ENCODE measurements at regions not wholly inside any gene's neighbourhood (a gene's known extent, or its start where the extent isn't known, plus 50 kb on each side); places are given as distances from the start of the nearest gene placed in this dataset.

DNA sequence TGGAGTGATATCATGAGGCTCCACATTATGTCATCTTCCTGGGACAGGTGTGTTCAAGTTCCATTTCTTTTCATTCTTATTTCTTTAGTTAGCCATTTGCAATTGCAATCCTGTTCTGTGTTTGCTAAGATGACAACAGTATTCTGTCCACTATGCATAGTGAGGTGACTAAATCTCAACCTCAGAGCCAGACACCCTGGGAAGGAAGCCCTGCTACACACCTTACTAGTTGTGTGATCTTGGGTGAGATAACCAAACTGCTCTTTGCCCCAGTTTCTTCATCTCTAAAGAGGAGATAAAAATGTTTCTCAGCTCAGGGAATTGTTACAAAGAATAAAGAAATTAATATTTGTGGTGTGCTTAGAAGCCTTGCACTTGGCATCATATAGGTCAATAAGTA, 215.1 kb upstream of the RPS23 start:
- H3K14ac ChIP-seq (ENCODE audit: low read length): no peak overlapping the region
- no peak overlapping the region for H3K27ac ChIP-seq (ENCODE audit: low read depth, low read length)
- H3K9me3 ChIP-seq (ENCODE audit: insufficient read depth, low read depth, low read length): no peaks in the 10 kb centered on the region
- no peaks in the 10 kb centered on the region for H3K79me2 ChIP-seq (ENCODE audit: control insufficient read depth, insufficient read depth, low read length, poor library complexity)
- no peak overlapping the region for H3K4me3 ChIP-seq (ENCODE audit: low read depth, low read length)
- no peaks in the 10 kb centered on the region for H3K4me1 ChIP-seq (ENCODE audit: control insufficient read depth in 1 of 2, insufficient read depth in 2 of 2, low read length in 2 of 2)
- no peaks in the 10 kb centered on the region for H3K36me3 ChIP-seq (ENCODE audit: control insufficient read depth in 1 of 2, insufficient read depth in 2 of 2, low read length in 2 of 2)
- H2AFZ ChIP-seq (ENCODE audit: insufficient read depth, low read length, poor library complexity): no peak overlapping the region
- H3K79me1 ChIP-seq (ENCODE audit: low read length): no peaks in the 10 kb centered on the region
- H3K9ac ChIP-seq (ENCODE audit: low read length): no peak overlapping the region
- no peak overlapping the region for H3K18ac ChIP-seq (ENCODE audit: low read length)
- no peak overlapping the region for H2BK5ac ChIP-seq (ENCODE audit: low read depth, low read length, poor library complexity)
- DNase-seq: no peak
- no peak overlapping the region for H3K4ac ChIP-seq (ENCODE audit: low read depth, low read length)
- no peak overlapping the region for H3K23ac ChIP-seq (ENCODE audit: low read length)
- no peak overlapping the region for H4K91ac ChIP-seq (ENCODE audit: low read depth, low read length)
- H2BK120ac ChIP-seq (ENCODE audit: insufficient read depth, low read length, poor library complexity): no peak overlapping the region
- H3K4me2 ChIP-seq (ENCODE audit: low read length): no peak overlapping the region
- H2BK12ac ChIP-seq (ENCODE audit: low read length): no peak overlapping the region
- no peak overlapping the region for H2AK5ac ChIP-seq (ENCODE audit: low read length)
- no peak overlapping the region for H4K8ac ChIP-seq (ENCODE audit: low read depth, low read length)
- H3K27me3 ChIP-seq (ENCODE audit: insufficient read depth, low read length): no peaks in the 10 kb centered on the region
- H4K12ac ChIP-seq (ENCODE audit: low read depth, low read length): no peak overlapping the region

DNA sequence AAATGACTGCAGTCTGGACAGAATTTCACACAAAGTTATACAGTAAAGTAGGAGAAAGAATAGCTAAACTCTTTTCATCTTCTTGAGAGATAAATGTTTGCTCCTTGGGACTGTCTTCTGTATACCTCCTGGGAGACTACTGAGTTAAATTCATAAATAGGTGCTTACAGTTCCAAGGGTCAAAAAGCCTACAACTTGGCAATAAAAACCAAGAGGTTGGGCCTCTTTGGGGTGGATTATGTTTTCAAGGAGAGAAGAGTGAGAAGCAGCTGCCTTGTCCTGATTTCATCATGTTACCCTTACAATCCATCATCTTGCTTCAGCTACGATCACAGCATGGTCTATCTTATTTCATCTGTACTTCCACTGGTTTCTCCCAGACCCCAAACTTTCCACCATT, 213.2 kb upstream of the RPS23 start:
- WGBS (ENCODE audit: extremely low coverage, insufficient coverage, insufficient read length): no CpG with 5 or more reads among the region's 1 CpG
- Histone ChIP-seq H3K27me3 (ENCODE audit: insufficient read depth, low read length) (no peaks in the 10 kb centered on the region), H4K8ac (ENCODE audit: low read depth, low read length) (no peak overlapping the region), H4K91ac (ENCODE audit: low read depth, low read length) (no peak overlapping the region), H2BK120ac (ENCODE audit: insufficient read depth, low read length, poor library complexity) (no peak overlapping the region), H3K4me3 (ENCODE audit: low read depth, low read length) (no peak overlapping the region), H3K27ac (ENCODE audit: low read depth, low read length) (no peak overlapping the region), H2BK5ac (ENCODE audit: low read depth, low read length, poor library complexity) (no peak overlapping the region), H3K23ac (ENCODE audit: low read length) (no peak overlapping the region), H3K4me2 (ENCODE audit: low read length) (no peak overlapping the region), H3K79me1 (ENCODE audit: low read length) (no peaks in the 10 kb centered on the region), H3K4ac (ENCODE audit: low read depth, low read length) (no peak overlapping the region), H3K9me3 (ENCODE audit: insufficient read depth, low read depth, low read length) (no peaks in the 10 kb centered on the region), H2BK12ac (ENCODE audit: low read length) (no peak overlapping the region), H3K36me3 (ENCODE audit: control insufficient read depth in 1 of 2, insufficient read depth in 2 of 2, low read length in 2 of 2) (no peaks in the 10 kb centered on the region), H3K14ac (ENCODE audit: low read length) (no peak overlapping the region), H2AFZ (ENCODE audit: insufficient read depth, low read length, poor library complexity) (no peak overlapping the region), H3K9ac (ENCODE audit: low read length) (no peak overlapping the region), H3K4me1 (ENCODE audit: control insufficient read depth in 1 of 2, insufficient read depth in 2 of 2, low read length in 2 of 2) (no peaks in the 10 kb centered on the region), H2AK5ac (ENCODE audit: low read length) (no peak overlapping the region), H3K18ac (ENCODE audit: low read length) (no peak overlapping the region), H3K79me2 (ENCODE audit: control insufficient read depth, insufficient read depth, low read length, poor library complexity) (no peaks in the 10 kb centered on the region), H4K12ac (ENCODE audit: low read depth, low read length) (no peak overlapping the region)
- DNase-seq: no peak

DNA sequence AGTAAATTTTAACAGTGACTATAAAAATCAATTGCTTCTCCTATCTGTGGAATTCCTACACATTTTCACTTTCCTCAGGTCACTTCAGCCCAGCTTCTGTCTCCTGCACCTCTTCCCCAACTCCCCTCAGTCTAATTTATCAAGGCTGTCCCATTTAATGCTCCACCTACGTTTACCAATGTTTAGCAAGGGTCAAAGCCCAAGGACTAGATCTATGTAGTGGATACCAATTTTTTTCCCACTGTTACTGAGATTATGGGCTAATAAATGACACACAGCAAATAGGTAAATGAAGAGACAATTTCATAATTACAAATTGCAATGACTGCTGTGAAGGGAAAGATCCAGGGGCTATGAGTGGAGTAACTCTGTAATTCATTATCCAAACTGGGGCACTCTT, 211.5 kb upstream of the RPS23 start:
- Histone ChIP-seq H3K36me3 (ENCODE audit: control insufficient read depth in 1 of 2, insufficient read depth in 2 of 2, low read length in 2 of 2) (no peaks in the 10 kb centered on the region), H3K4me3 (ENCODE audit: low read depth, low read length) (no peak overlapping the region), H4K12ac (ENCODE audit: low read depth, low read length) (no peak overlapping the region), H2AFZ (ENCODE audit: insufficient read depth, low read length, poor library complexity) (no peak overlapping the region), H3K4me1 (ENCODE audit: control insufficient read depth in 1 of 2, insufficient read depth in 2 of 2, low read length in 2 of 2) (no peaks in the 10 kb centered on the region), H2BK5ac (ENCODE audit: low read depth, low read length, poor library complexity) (no peak overlapping the region), H3K9ac (ENCODE audit: low read length) (no peak overlapping the region), H3K14ac (ENCODE audit: low read length) (no peak overlapping the region), H3K4me2 (ENCODE audit: low read length) (no peak overlapping the region), H3K79me2 (ENCODE audit: control insufficient read depth, insufficient read depth, low read length, poor library complexity) (no peaks in the 10 kb centered on the region), H3K23ac (ENCODE audit: low read length) (no peak overlapping the region), H3K27me3 (ENCODE audit: insufficient read depth, low read length) (no peaks in the 10 kb centered on the region), H3K79me1 (ENCODE audit: low read length) (no peaks in the 10 kb centered on the region), H3K4ac (ENCODE audit: low read depth, low read length) (no peak overlapping the region), H2BK12ac (ENCODE audit: low read length) (no peak overlapping the region), H4K91ac (ENCODE audit: low read depth, low read length) (no peak overlapping the region), H3K18ac (ENCODE audit: low read length) (no peak overlapping the region), H2BK120ac (ENCODE audit: insufficient read depth, low read length, poor library complexity) (no peak overlapping the region), H2AK5ac (ENCODE audit: low read length) (no peak overlapping the region), H3K9me3 (ENCODE audit: insufficient read depth, low read depth, low read length) (no peaks in the 10 kb centered on the region), H4K8ac (ENCODE audit: low read depth, low read length) (no peak overlapping the region), H3K27ac (ENCODE audit: low read depth, low read length) (no peak overlapping the region)
- no peak for DNase-seq
- no CpG with 5 or more reads among the region's 1 CpG for WGBS (ENCODE audit: extremely low coverage, insufficient coverage, insufficient read length)

DNA sequence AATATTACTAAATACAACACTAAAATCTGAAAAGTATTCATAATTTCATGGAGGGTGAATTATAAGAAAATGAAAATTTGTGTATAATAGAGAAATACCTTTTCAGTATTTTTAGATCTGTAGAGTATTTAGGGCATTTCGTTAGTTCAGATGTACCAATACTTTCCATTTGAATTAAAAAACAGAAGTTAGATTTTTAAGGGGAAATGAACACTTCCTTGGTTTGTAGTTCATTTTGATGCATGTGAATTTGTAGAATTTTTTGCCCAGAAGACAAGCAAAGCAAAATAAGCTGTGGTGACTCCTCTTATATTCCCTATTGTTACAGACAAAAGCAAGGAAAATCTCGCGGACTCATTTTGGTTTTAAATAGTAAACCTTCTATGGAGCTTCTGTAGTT, 209.0 kb upstream of the RPS23 start:
- no peak overlapping the region for H2AFZ ChIP-seq (ENCODE audit: insufficient read depth, low read length, poor library complexity)
- no peak for DNase-seq
- no CpG with 5 or more reads among the region's 3 CpGs for WGBS (ENCODE audit: extremely low coverage, insufficient coverage, insufficient read length)
- no peak overlapping the region for H4K8ac ChIP-seq (ENCODE audit: low read depth, low read length)
- no peak overlapping the region for H3K18ac ChIP-seq (ENCODE audit: low read length)
- H3K4me1 ChIP-seq (ENCODE audit: control insufficient read depth in 1 of 2, insufficient read depth in 2 of 2, low read length in 2 of 2): no peaks in the 10 kb centered on the region
- no peak overlapping the region for H4K91ac ChIP-seq (ENCODE audit: low read depth, low read length)
- no peak overlapping the region for H4K12ac ChIP-seq (ENCODE audit: low read depth, low read length)
- H3K9ac ChIP-seq (ENCODE audit: low read length): no peak overlapping the region
- no peak overlapping the region for H2BK120ac ChIP-seq (ENCODE audit: insufficient read depth, low read length, poor library complexity)
- no peak overlapping the region for H3K4ac ChIP-seq (ENCODE audit: low read depth, low read length)
- H3K14ac ChIP-seq (ENCODE audit: low read length): no peak overlapping the region
- no peak overlapping the region for H2BK12ac ChIP-seq (ENCODE audit: low read length)
- H3K79me1 ChIP-seq (ENCODE audit: low read length): no peaks in the 10 kb centered on the region
- no peaks in the 10 kb centered on the region for H3K9me3 ChIP-seq (ENCODE audit: insufficient read depth, low read depth, low read length)
- H3K27ac ChIP-seq (ENCODE audit: low read depth, low read length): no peak overlapping the region
- H3K4me3 ChIP-seq (ENCODE audit: low read depth, low read length): no peak overlapping the region
- H3K36me3 ChIP-seq (ENCODE audit: control insufficient read depth in 1 of 2, insufficient read depth in 2 of 2, low read length in 2 of 2): no peaks in the 10 kb centered on the region
- H2BK5ac ChIP-seq (ENCODE audit: low read depth, low read length, poor library complexity): no peak overlapping the region
- H3K4me2 ChIP-seq (ENCODE audit: low read length): no peak overlapping the region
- no peak overlapping the region for H3K23ac ChIP-seq (ENCODE audit: low read length)
- H3K27me3 ChIP-seq (ENCODE audit: insufficient read depth, low read length): no peaks in the 10 kb centered on the region
- H2AK5ac ChIP-seq (ENCODE audit: low read length): no peak overlapping the region
- H3K79me2 ChIP-seq (ENCODE audit: control insufficient read depth, insufficient read depth, low read length, poor library complexity): no peaks in the 10 kb centered on the region

DNA sequence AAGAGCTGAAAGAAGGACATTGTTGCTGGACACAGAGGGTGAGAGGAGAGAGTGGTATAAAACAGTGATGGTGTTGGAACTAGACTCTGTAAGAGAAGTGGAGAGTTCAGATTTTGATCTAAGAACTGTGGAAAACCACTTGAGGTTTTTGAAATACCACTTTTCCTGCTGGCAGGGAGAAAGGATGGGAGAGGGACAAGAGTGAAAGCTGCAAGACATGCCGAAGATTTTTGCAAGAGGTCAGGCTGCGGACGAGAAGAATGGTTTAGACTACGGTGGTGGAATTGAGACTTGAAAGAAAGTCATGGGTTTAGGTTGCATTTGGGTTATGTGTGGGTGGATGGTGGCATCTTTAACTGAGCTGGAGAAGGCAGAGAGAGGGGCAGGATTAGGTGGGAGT, 202.2 kb upstream of the RPS23 start:
- Histone ChIP-seq H3K9ac (ENCODE audit: low read length) (no peak overlapping the region), H3K4me3 (ENCODE audit: low read depth, low read length) (no peak overlapping the region), H2BK5ac (ENCODE audit: low read depth, low read length, poor library complexity) (no peak overlapping the region), H2BK12ac (ENCODE audit: low read length) (no peak overlapping the region), H3K27me3 (ENCODE audit: insufficient read depth, low read length) (no peaks in the 10 kb centered on the region), H3K4ac (ENCODE audit: low read depth, low read length) (no peak overlapping the region), H3K4me1 (ENCODE audit: control insufficient read depth in 1 of 2, insufficient read depth in 2 of 2, low read length in 2 of 2) (no peaks in the 10 kb centered on the region), H4K8ac (ENCODE audit: low read depth, low read length) (no peak overlapping the region), H3K36me3 (ENCODE audit: control insufficient read depth in 1 of 2, insufficient read depth in 2 of 2, low read length in 2 of 2) (no peaks in the 10 kb centered on the region), H3K27ac (ENCODE audit: low read depth, low read length) (no peak overlapping the region), H3K79me1 (ENCODE audit: low read length) (no peaks in the 10 kb centered on the region), H3K18ac (ENCODE audit: low read length) (no peak overlapping the region), H4K12ac (ENCODE audit: low read depth, low read length) (no peak overlapping the region), H2BK120ac (ENCODE audit: insufficient read depth, low read length, poor library complexity) (no peak overlapping the region), H2AK5ac (ENCODE audit: low read length) (no peak overlapping the region), H3K9me3 (ENCODE audit: insufficient read depth, low read depth, low read length) (no peaks in the 10 kb centered on the region), H4K91ac (ENCODE audit: low read depth, low read length) (no peak overlapping the region), H2AFZ (ENCODE audit: insufficient read depth, low read length, poor library complexity) (no peak overlapping the region), H3K4me2 (ENCODE audit: low read length) (no peak overlapping the region), H3K23ac (ENCODE audit: low read length) (no peak overlapping the region), H3K14ac (ENCODE audit: low read length) (no peak overlapping the region), H3K79me2 (ENCODE audit: control insufficient read depth, insufficient read depth, low read length, poor library complexity) (no peaks in the 10 kb centered on the region)
- DNase-seq: peak in 1 of 2 donors; percentile 47
- WGBS (ENCODE audit: extremely low coverage, insufficient coverage, insufficient read length): no CpG with 5 or more reads among the region's 4 CpGs

Measured in trophoblast cell (in vitro differentiated cells and primary cell).